ENCODE measurements at regions not wholly inside any gene's neighbourhood (a gene's known extent, or its start where the extent isn't known, plus 50 kb on each side); places are given as distances from the start of the nearest gene placed in this dataset.

- TF ChIP-seq CTCF (IDR thresholded peaks at IDR 0.05; ENCODE audit: extremely low read depth, low read depth, low read length): no peak
- H3K4me3 ChIP-seq (ENCODE audit: insufficient read depth, low read length): no peak overlapping the region
- no peak overlapping the region for H3K27ac ChIP-seq (ENCODE audit: low read depth, low read length)
- H3K4me2 ChIP-seq (ENCODE audit: insufficient read depth, low read length): no peak overlapping the region
- H3K9me3 ChIP-seq (ENCODE audit: low read depth, low read length): no peaks in the 10 kb centered on the region
- DNase-seq (ENCODE audit: insufficient read length, low spot score, missing footprints): no peak
- H3K36me3 ChIP-seq (ENCODE audit: insufficient read depth, low read length): no peaks in the 10 kb centered on the region
- no peaks in the 10 kb centered on the region for H4K20me1 ChIP-seq (ENCODE audit: insufficient read depth, low read length)
- no peak overlapping the region for H2AFZ ChIP-seq (ENCODE audit: low read length)
- no peaks in the 10 kb centered on the region for H3K27me3 ChIP-seq (ENCODE audit: insufficient read depth, low read length)
- H3K79me2 ChIP-seq (ENCODE audit: insufficient read depth, low read length): no peaks in the 10 kb centered on the region
- no peaks in the 10 kb centered on the region for H3K4me1 ChIP-seq (ENCODE audit: insufficient read depth, low read length)
These were observed 60.0 kb upstream of the MKLN1 start for GRCh38 chr7:131267631-131268030.

DNA sequence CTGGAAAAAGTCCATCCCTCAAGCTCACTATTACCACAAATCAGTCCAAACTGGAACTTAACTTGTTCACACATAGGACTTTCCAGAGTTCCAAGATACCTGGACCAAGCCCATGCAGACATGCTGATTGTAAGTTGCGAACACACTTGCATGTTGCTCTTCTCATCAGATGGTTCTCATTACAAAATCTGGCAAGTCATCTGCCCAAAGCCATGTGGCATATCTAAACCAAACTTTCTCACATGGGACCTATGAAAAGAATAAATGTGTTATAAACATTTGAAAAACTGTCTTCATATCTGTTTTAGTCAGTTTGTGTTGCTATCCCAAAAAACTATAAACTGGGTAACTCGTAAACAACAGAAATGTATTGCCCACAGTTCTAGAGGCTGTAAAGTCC, 58.8 kb upstream of the MKLN1 start:
- no peaks in the 10 kb centered on the region for H3K27me3 ChIP-seq (ENCODE audit: insufficient read depth, low read length)
- no peaks in the 10 kb centered on the region for H3K36me3 ChIP-seq (ENCODE audit: insufficient read depth, low read length)
- peaks cover 3% of the 10 kb centered on the region for H3K4me1 ChIP-seq (ENCODE audit: insufficient read depth, low read length)
- no peak overlapping the region for H2AFZ ChIP-seq (ENCODE audit: low read length)
- H4K20me1 ChIP-seq (ENCODE audit: insufficient read depth, low read length): no peaks in the 10 kb centered on the region
- no peaks in the 10 kb centered on the region for H3K9me3 ChIP-seq (ENCODE audit: low read depth, low read length)
- H3K4me2 ChIP-seq (ENCODE audit: insufficient read depth, low read length): no peak overlapping the region
- H3K79me2 ChIP-seq (ENCODE audit: insufficient read depth, low read length): no peaks in the 10 kb centered on the region
- no peak overlapping the region for H3K4me3 ChIP-seq (ENCODE audit: insufficient read depth, low read length)
- DNase-seq (ENCODE audit: insufficient read length, low spot score, missing footprints): no peak
- no peak for TF ChIP-seq CTCF (IDR thresholded peaks at IDR 0.05; ENCODE audit: extremely low read depth, low read depth, low read length)
- H3K27ac ChIP-seq (ENCODE audit: low read depth, low read length): no peak overlapping the region

DNA sequence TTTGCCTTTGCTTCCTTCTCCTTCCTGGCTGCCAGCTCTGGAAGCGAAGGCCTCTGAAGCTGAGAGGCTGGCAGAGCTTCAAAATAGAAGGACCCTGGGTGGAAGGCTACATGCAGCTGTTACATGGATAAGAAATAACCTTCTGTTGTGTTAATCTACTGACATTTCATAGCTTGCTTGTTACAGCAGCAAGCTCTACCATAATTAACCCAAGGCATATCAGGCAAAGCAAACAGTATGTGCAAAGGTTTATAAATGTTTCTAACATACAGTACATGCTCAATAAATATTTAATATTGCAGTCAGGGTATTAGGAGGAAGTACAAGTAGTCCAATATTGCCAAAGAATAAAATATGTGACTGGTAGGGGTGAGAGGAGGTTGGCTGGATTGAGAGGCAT, 55.6 kb upstream of the MKLN1 start:
- Histone ChIP-seq H3K79me2 (ENCODE audit: insufficient read depth, low read length) (no peaks in the 10 kb centered on the region), H3K4me1 (ENCODE audit: insufficient read depth, low read length) (peaks cover 3% of the 10 kb centered on the region), H3K36me3 (ENCODE audit: insufficient read depth, low read length) (no peaks in the 10 kb centered on the region), H4K20me1 (ENCODE audit: insufficient read depth, low read length) (no peaks in the 10 kb centered on the region), H3K4me2 (ENCODE audit: insufficient read depth, low read length) (no peak overlapping the region), H3K4me3 (ENCODE audit: insufficient read depth, low read length) (no peak overlapping the region), H3K27ac (ENCODE audit: low read depth, low read length) (no peak overlapping the region), H2AFZ (ENCODE audit: low read length) (no peak overlapping the region), H3K27me3 (ENCODE audit: insufficient read depth, low read length) (no peaks in the 10 kb centered on the region), H3K9me3 (ENCODE audit: low read depth, low read length) (no peaks in the 10 kb centered on the region)
- DNase-seq (ENCODE audit: insufficient read length, low spot score, missing footprints): no peak
- TF ChIP-seq CTCF (IDR thresholded peaks at IDR 0.05; ENCODE audit: extremely low read depth, low read depth, low read length): no peak

DNA sequence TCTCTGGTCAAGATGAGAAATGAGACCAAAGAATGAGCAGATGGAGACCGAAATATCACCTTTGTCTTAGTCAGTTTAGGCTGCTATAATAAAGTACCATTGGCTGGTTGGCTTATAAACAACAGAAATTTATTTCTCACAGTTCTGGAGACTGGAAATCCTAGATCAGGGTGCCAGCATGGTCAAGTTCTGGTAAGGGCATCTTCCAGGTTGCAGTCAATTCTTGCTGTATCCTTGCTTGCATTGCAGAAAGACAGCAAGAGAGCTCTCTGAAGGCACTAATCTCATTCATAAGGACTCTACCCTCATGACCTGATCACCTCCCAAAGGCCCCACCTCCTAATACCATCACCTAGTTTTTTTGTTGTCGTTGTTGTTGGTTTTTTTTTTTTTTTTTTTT, 52.7 kb upstream of the MKLN1 start:
- H4K20me1 ChIP-seq (ENCODE audit: insufficient read depth, low read length): no peaks in the 10 kb centered on the region
- H2AFZ ChIP-seq (ENCODE audit: low read length): no peak overlapping the region
- peaks cover 3% of the 10 kb centered on the region for H3K4me1 ChIP-seq (ENCODE audit: insufficient read depth, low read length)
- TF ChIP-seq CTCF (IDR thresholded peaks at IDR 0.05; ENCODE audit: extremely low read depth, low read depth, low read length): no peak
- no peaks in the 10 kb centered on the region for H3K36me3 ChIP-seq (ENCODE audit: insufficient read depth, low read length)
- no peaks in the 10 kb centered on the region for H3K79me2 ChIP-seq (ENCODE audit: insufficient read depth, low read length)
- no peak overlapping the region for H3K4me3 ChIP-seq (ENCODE audit: insufficient read depth, low read length)
- DNase-seq (ENCODE audit: insufficient read length, low spot score, missing footprints): no peak
- H3K27ac ChIP-seq (ENCODE audit: low read depth, low read length): no peak overlapping the region
- H3K4me2 ChIP-seq (ENCODE audit: insufficient read depth, low read length): no peak overlapping the region
- H3K9me3 ChIP-seq (ENCODE audit: low read depth, low read length): no peaks in the 10 kb centered on the region
- H3K27me3 ChIP-seq (ENCODE audit: insufficient read depth, low read length): no peaks in the 10 kb centered on the region
